HUDEP-2 (cell line): ENCODE measurements at regions not wholly inside any gene's neighbourhood (a gene's known extent, or its start where the extent isn't known, plus 50 kb on each side); places are given as distances from the start of the nearest gene placed in this dataset.

ENCODE experiments used
- DNase-seq, 76 experiments: peaks; one replicate each; lab custom pipeline; 2025; ENCODE audit not compliant: unreplicated experiment in 76 of 76; lab: John Stamatoyannopoulos, UW

- no peak for DNase-seq
Measured at GRCh38 chr14:86882818-86883217, 1110.2 kb downstream of the GALC start.

GRCh38 chr14:86865934-86866333 lies 1127.0 kb downstream of the GALC start:
- DNase-seq = no peak

GRCh38 chr14:86858591-86858990 lies 1134.4 kb downstream of the GALC start:
- DNase-seq = no peak

- DNase-seq = no peak
Measured at GRCh38 chr14:86858031-86858430, 1135.0 kb downstream of the GALC start.

- DNase-seq = no peak
Measured at GRCh38 chr14:86852530-86852929, 1140.5 kb downstream of the GALC start.

- DNase-seq = no peak
Measured at GRCh38 chr14:86847140-86847539, 1145.8 kb downstream of the GALC start.

GRCh38 chr14:86838363-86838762 lies 1154.6 kb downstream of the GALC start:
- DNase-seq = no peak

GRCh38 chr14:86826661-86827060 lies 1166.3 kb downstream of the GALC start:
- DNase-seq = no peak

- DNase-seq = no peak
Measured at GRCh38 chr14:86824167-86824566, 1168.8 kb downstream of the GALC start.

GRCh38 chr14:86823581-86823980 lies 1169.4 kb downstream of the GALC start:
- DNase-seq = no peak

- DNase-seq = no peak
Measured at GRCh38 chr14:86815341-86815740, 1177.6 kb downstream of the GALC start.

GRCh38 chr14:86802726-86803125 lies 1190.3 kb downstream of the GALC start:
- no peak for DNase-seq

- DNase-seq = peak in 22 of 76 experiments; percentile 1 to 70 (median 36)
Measured at GRCh38 chr14:86799244-86799647, 1193.7 kb downstream of the GALC start.

GRCh38 chr14:86798330-86798729 lies 1194.7 kb downstream of the GALC start:
- no peak for DNase-seq

- no peak for DNase-seq
Measured at GRCh38 chr14:86797075-86797351, 1196.0 kb downstream of the GALC start.

GRCh38 chr14:86796221-86797074 lies 1196.5 kb downstream of the GALC start:
- no peak for DNase-seq

GRCh38 chr14:86794689-86795088 lies 1198.3 kb downstream of the GALC start:
- DNase-seq = no peak

- DNase-seq = peak in 4 of 76 experiments; percentile 4 to 12 (median 9)
Measured at GRCh38 chr14:86790408-86791364, 1202.3 kb downstream of the GALC start.

GRCh38 chr14:86788224-86788623 lies 1204.8 kb downstream of the GALC start:
- DNase-seq = peak in 4 of 76 experiments; percentile 13 to 52 (median 30)

GRCh38 chr14:86787717-86788116 lies 1205.3 kb downstream of the GALC start:
- DNase-seq = peak in 19 of 76 experiments; percentile 1 to 61 (median 18)

- no peak for DNase-seq
Measured at GRCh38 chr14:86782092-86782580, 1210.8 kb downstream of the GALC start.
